MM.1S (cell line): ENCODE measurements at regions not wholly inside any gene's neighbourhood (a gene's known extent, or its start where the extent isn't known, plus 50 kb on each side); places are given as distances from the start of the nearest gene placed in this dataset.

Source experiments
- EZH2 ChIP-seq: fragments of 300-600 bp; sonication (generic); optimal IDR thresholded peaks from 2 replicates; pipeline ENCODE3; 2017; ENCODE audit warnings: low read depth, mild to moderate bottlenecking, antibody characterized with exemption, low read length, mixed read lengths
- TF ChIP-seq, protein P1 (sequence below): fragments of 300-600 bp; sonication (generic); IDR thresholded peaks from 2 replicates; pipeline ENCODE4 v1.5.1; 2016; ENCODE audit warnings: antibody characterized with exemption, low read length, mixed read lengths

DNA sequence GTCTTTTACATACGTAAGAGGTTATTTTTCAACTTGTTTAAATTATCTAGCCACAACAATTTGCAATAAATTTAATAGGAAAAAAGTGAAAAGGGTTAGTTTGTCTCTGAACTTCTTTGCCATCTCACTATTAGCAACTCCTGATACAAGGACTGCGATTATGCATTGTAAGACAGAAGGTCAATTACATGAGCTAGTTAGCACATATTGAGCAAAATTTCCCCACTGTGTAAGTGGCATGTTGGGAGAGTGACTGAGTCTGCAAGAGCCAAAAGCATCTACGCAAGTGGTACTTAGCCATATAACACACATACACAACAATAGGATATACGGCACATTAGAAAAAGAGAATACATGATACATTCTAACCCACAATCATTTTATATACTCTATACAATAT, 927.2 kb downstream of the STPG2 start:
- TF ChIP-seq, protein P1, sequence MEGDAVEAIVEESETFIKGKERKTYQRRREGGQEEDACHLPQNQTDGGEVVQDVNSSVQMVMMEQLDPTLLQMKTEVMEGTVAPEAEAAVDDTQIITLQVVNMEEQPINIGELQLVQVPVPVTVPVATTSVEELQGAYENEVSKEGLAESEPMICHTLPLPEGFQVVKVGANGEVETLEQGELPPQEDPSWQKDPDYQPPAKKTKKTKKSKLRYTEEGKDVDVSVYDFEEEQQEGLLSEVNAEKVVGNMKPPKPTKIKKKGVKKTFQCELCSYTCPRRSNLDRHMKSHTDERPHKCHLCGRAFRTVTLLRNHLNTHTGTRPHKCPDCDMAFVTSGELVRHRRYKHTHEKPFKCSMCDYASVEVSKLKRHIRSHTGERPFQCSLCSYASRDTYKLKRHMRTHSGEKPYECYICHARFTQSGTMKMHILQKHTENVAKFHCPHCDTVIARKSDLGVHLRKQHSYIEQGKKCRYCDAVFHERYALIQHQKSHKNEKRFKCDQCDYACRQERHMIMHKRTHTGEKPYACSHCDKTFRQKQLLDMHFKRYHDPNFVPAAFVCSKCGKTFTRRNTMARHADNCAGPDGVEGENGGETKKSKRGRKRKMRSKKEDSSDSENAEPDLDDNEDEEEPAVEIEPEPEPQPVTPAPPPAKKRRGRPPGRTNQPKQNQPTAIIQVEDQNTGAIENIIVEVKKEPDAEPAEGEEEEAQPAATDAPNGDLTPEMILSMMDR = no peak
- TF ChIP-seq EZH2 = no peak
